HEK293 (cell line): ENCODE measurements at regions not wholly inside any gene's neighbourhood (a gene's known extent, or its start where the extent isn't known, plus 50 kb on each side); places are given as distances from the start of the nearest gene placed in this dataset.
A peak's percentile ranks its signal among the peaks of the same experiment; 100 is the strongest.

Source experiments
- AEBP2 ChIP-seq: fragments of 450-650 bp; formaldehyde crosslinking; IDR thresholded peaks from 2 replicates; pipeline ENCODE4 v1.5.1; 2016; ENCODE audit warnings: missing biosample characterization, missing genetic modification characterization, borderline replicate concordance
- GLI4 ChIP-seq: fragments of 450-650 bp; formaldehyde crosslinking; IDR thresholded peaks from 2 replicates; pipeline ENCODE4 v1.5.1; 2016; ENCODE audit warnings: missing biosample characterization, missing genetic modification characterization
- HOXA7 ChIP-seq: sonication (generic); formaldehyde crosslinking; IDR thresholded peaks from 2 replicates; pipeline ENCODE4 v1.8.1; 2022; ENCODE audit warnings: missing genetic modification reagents, borderline replicate concordance
- KLF17 ChIP-seq: fragments of 450-650 bp; formaldehyde crosslinking; IDR thresholded peaks from 2 replicates; pipeline ENCODE4 v1.5.1; 2016; ENCODE audit warnings: missing biosample characterization, missing genetic modification characterization
- KLF8 ChIP-seq: fragments of 450-650 bp; formaldehyde crosslinking; IDR thresholded peaks from 2 replicates; pipeline ENCODE4 v1.5.1; 2016; ENCODE audit warnings: missing biosample characterization, missing genetic modification characterization
- MYNN ChIP-seq: fragments of 450-650 bp; formaldehyde crosslinking; IDR thresholded peaks from 2 replicates; pipeline ENCODE4 v1.5.1; 2016; ENCODE audit warnings: missing biosample characterization, missing genetic modification characterization, borderline replicate concordance
- OVOL3 ChIP-seq: fragments of 450-650 bp; formaldehyde crosslinking; IDR thresholded peaks from 2 replicates; pipeline ENCODE4 v1.5.1; 2016; ENCODE audit warnings: missing biosample characterization, missing genetic modification characterization
- TCF7L2 ChIP-seq: IDR thresholded peaks from 2 replicates; pipeline ENCODE4 v1.6.1; 2011; ENCODE audit warnings: low read depth, mild to moderate bottlenecking, inconsistent platforms, low read length, moderate library complexity, borderline replicate concordance
- ZBTB11 ChIP-seq: fragments of 450-650 bp; formaldehyde crosslinking; conservative IDR thresholded peaks from 2 replicates; pipeline ENCODE4 v1.5.1; 2016; ENCODE audit warnings: low read depth, missing biosample characterization, missing genetic modification characterization
- ZBTB17 ChIP-seq: fragments of 450-650 bp; formaldehyde crosslinking; IDR thresholded peaks from 2 replicates; pipeline ENCODE4 v1.5.1; 2016; ENCODE audit warnings: missing biosample characterization, missing genetic modification characterization
- ZBTB20 ChIP-seq: fragments of 450-650 bp; formaldehyde crosslinking; IDR thresholded peaks from 2 replicates; pipeline ENCODE4 v1.5.1; 2016; ENCODE audit warnings: missing biosample characterization, missing genetic modification characterization
- ZBTB6 ChIP-seq: fragments of 450-650 bp; formaldehyde crosslinking; IDR thresholded peaks from 2 replicates; pipeline ENCODE4 v1.5.1; 2017; ENCODE audit warnings: missing biosample characterization, missing genetic modification characterization
- ZFHX2 ChIP-seq: fragments of 450-650 bp; formaldehyde crosslinking; conservative IDR thresholded peaks from 2 replicates; pipeline ENCODE4 v1.5.1; 2016; ENCODE audit warnings: missing biosample characterization, missing genetic modification characterization
- ZFP41 ChIP-seq: fragments of 450-650 bp; formaldehyde crosslinking; IDR thresholded peaks from 2 replicates; pipeline ENCODE4 v1.5.1; 2016; ENCODE audit warnings: missing biosample characterization, missing genetic modification characterization, borderline replicate concordance
- ZIC2 ChIP-seq: fragments of 450-650 bp; formaldehyde crosslinking; IDR thresholded peaks from 2 replicates; pipeline ENCODE4 v1.5.1; 2016; ENCODE audit warnings: missing biosample characterization, missing genetic modification characterization
- ZNF16 ChIP-seq: fragments of 450-650 bp; formaldehyde crosslinking; IDR thresholded peaks from 2 replicates; pipeline ENCODE4 v1.5.1; 2016; ENCODE audit warnings: low read depth, missing biosample characterization, missing genetic modification characterization
- ZNF169 ChIP-seq: fragments of 450-650 bp; formaldehyde crosslinking; IDR thresholded peaks from 2 replicates; pipeline ENCODE4 v1.5.1; 2016; ENCODE audit warnings: missing biosample characterization, missing genetic modification characterization
- ZNF2 ChIP-seq: fragments of 450-650 bp; formaldehyde crosslinking; IDR thresholded peaks from 2 replicates; pipeline ENCODE4 v1.5.1; 2016; ENCODE audit warnings: missing biosample characterization, missing genetic modification characterization
- ZNF221 ChIP-seq: fragments of 450-650 bp; formaldehyde crosslinking; IDR thresholded peaks from 2 replicates; pipeline ENCODE4 v1.5.1; 2017; ENCODE audit warnings: missing biosample characterization, missing genetic modification characterization, borderline replicate concordance
- ZNF398 ChIP-seq: fragments of 450-650 bp; formaldehyde crosslinking; IDR thresholded peaks from 2 replicates; pipeline ENCODE4 v1.5.1; 2017; ENCODE audit warnings: missing biosample characterization, missing genetic modification characterization
- ZNF416 ChIP-seq: fragments of 450-650 bp; formaldehyde crosslinking; IDR thresholded peaks from 2 replicates; pipeline ENCODE4 v1.5.1; 2016; ENCODE audit warnings: missing biosample characterization, missing genetic modification characterization
- ZNF488 ChIP-seq: fragments of 450-650 bp; formaldehyde crosslinking; IDR thresholded peaks from 2 replicates; pipeline ENCODE4 v1.5.1; 2016; ENCODE audit warnings: missing biosample characterization, missing genetic modification characterization
- ZNF521 ChIP-seq: fragments of 450-650 bp; formaldehyde crosslinking; IDR thresholded peaks from 2 replicates; pipeline ENCODE4 v1.5.1; 2017; ENCODE audit warnings: missing biosample characterization, mild to moderate bottlenecking, missing genetic modification characterization
- ZNF561 ChIP-seq: fragments of 450-650 bp; IDR thresholded peaks from 2 replicates; pipeline ENCODE4 v1.5.1; 2018; ENCODE audit warnings: missing biosample characterization, missing genetic modification characterization, borderline replicate concordance
- ZNF621 ChIP-seq: fragments of 450-650 bp; formaldehyde crosslinking; IDR thresholded peaks from 2 replicates; pipeline ENCODE4 v1.5.1; 2017; ENCODE audit warnings: missing biosample characterization, missing genetic modification characterization
- ZNF664 ChIP-seq: fragments of 450-650 bp; formaldehyde crosslinking; IDR thresholded peaks from 2 replicates; pipeline ENCODE4 v1.5.1; 2016; ENCODE audit warnings: missing biosample characterization, missing genetic modification characterization
- ZNF704 ChIP-seq: fragments of 450-650 bp; formaldehyde crosslinking; IDR thresholded peaks from 2 replicates; pipeline ENCODE4 v1.5.1; 2016; ENCODE audit warnings: missing biosample characterization, missing genetic modification characterization
- ZNF785 ChIP-seq: fragments of 450-650 bp; formaldehyde crosslinking; IDR thresholded peaks from 2 replicates; pipeline ENCODE4 v1.5.1; 2016; ENCODE audit warnings: missing biosample characterization, missing genetic modification characterization
- ZNF837 ChIP-seq: fragments of 450-650 bp; formaldehyde crosslinking; IDR thresholded peaks from 2 replicates; pipeline ENCODE4 v1.5.1; 2016; ENCODE audit warnings: missing biosample characterization, missing genetic modification characterization
- ZSCAN16 ChIP-seq: fragments of 450-650 bp; formaldehyde crosslinking; IDR thresholded peaks from 2 replicates; pipeline ENCODE4 v1.5.1; 2016; ENCODE audit warnings: missing biosample characterization, missing genetic modification characterization

- no peak for TF ChIP-seq ZNF398
- TF ChIP-seq ZBTB20 (tag by site-specific recombination): peak; percentile 46; the same call in 1 of the 2 replicates
- no peak for TF ChIP-seq KLF17 (tag by site-specific recombination)
- TF ChIP-seq ZNF561 (tag by site-specific recombination): 0 out of 2 replicates have a peak, but pooled peaks have one; percentile 34
- TF ChIP-seq MYNN (tag by site-specific recombination): no peak
- peak; percentile 76; the same call in 1 of the 2 replicates for TF ChIP-seq ZNF2
- no peak for TF ChIP-seq GLI4
- TF ChIP-seq ZFP41 (tag by site-specific recombination): no peak
- no peak for TF ChIP-seq KLF8 (tag by site-specific recombination)
- TF ChIP-seq ZNF621 (tag by site-specific recombination): no peak
- no peak for TF ChIP-seq ZNF664 (tag by site-specific recombination)
- no peak for TF ChIP-seq ZSCAN16 (tag by site-specific recombination)
- TF ChIP-seq ZNF785 (tag by site-specific recombination): no peak
- no peak for TF ChIP-seq ZNF169 (tag by site-specific recombination)
- no peak for TF ChIP-seq ZNF521 (tag by site-specific recombination)
- TF ChIP-seq ZNF704 (tag by site-specific recombination): no peak
- TF ChIP-seq ZIC2 (tag by site-specific recombination): 0 out of 2 replicates have a peak, but pooled peaks have one; percentile 32
- TF ChIP-seq ZNF16 (tag by site-specific recombination): no peak
- no peak for TF ChIP-seq ZFHX2
- no peak for TF ChIP-seq AEBP2 (tag by site-specific recombination)
- TF ChIP-seq ZBTB11 (tag by site-specific recombination): no peak
- TF ChIP-seq OVOL3 (tag by site-specific recombination): no peak
- TF ChIP-seq HOXA7 (CRISPR knock-in tag): no peak
- TF ChIP-seq ZBTB17 (tag by site-specific recombination): peak; percentile 60
- no peak for TF ChIP-seq ZNF837
- TF ChIP-seq ZNF488: no peak
- no peak for TF ChIP-seq TCF7L2
- TF ChIP-seq ZNF221 (tag by site-specific recombination): no peak
- TF ChIP-seq ZBTB6 (tag by site-specific recombination): no peak
- TF ChIP-seq ZNF416 (tag by site-specific recombination): no peak
Observed at GRCh38 chr1:201709564-201710295, 119.2 kb upstream of the IPO9 start (continued).
